ENCODE measurements at regions not wholly inside any gene's neighbourhood (a gene's known extent, or its start where the extent isn't known, plus 50 kb on each side); places are given as distances from the start of the nearest gene placed in this dataset.

GRCh38 chr11:109480251-109480650 is 58.3 kb downstream of the C11orf87 start:
- Mint-ChIP-seq H3K27me3 (ENCODE audit: unreplicated experiment) (no peaks in the 10 kb centered on the region), H3K36me3 (ENCODE audit: insufficient read depth, unreplicated experiment) (no peaks in the 10 kb centered on the region), H3K4me1 (ENCODE audit: low read depth, unreplicated experiment) (no peaks in the 10 kb centered on the region), H3K4me3 (ENCODE audit: low read depth, unreplicated experiment) (no peak overlapping the region), H3K9me3 (ENCODE audit: low read depth, unreplicated experiment) (no peaks in the 10 kb centered on the region), H3K27ac (ENCODE audit: unreplicated experiment) (no peak overlapping the region)
- no peak for DNase-seq
- intact Hi-C loops (cut with micrococcal nuclease; ENCODE audit: unreplicated experiment), result no loop called here
- TF ChIP-seq, protein P1, sequence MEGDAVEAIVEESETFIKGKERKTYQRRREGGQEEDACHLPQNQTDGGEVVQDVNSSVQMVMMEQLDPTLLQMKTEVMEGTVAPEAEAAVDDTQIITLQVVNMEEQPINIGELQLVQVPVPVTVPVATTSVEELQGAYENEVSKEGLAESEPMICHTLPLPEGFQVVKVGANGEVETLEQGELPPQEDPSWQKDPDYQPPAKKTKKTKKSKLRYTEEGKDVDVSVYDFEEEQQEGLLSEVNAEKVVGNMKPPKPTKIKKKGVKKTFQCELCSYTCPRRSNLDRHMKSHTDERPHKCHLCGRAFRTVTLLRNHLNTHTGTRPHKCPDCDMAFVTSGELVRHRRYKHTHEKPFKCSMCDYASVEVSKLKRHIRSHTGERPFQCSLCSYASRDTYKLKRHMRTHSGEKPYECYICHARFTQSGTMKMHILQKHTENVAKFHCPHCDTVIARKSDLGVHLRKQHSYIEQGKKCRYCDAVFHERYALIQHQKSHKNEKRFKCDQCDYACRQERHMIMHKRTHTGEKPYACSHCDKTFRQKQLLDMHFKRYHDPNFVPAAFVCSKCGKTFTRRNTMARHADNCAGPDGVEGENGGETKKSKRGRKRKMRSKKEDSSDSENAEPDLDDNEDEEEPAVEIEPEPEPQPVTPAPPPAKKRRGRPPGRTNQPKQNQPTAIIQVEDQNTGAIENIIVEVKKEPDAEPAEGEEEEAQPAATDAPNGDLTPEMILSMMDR (IDR thresholded peaks at IDR 0.05; ENCODE audit: unreplicated experiment), result no peak
- BruUV-seq (replicated peaks), result no TSS peak
- CTCF ChIA-PET, result interaction anchor here (0.6 kb wide), 1 partner anchor 1881 kb away, joined by 3 read pairs; no protein-coding TSS in a partner anchor

- CTCF ChIA-PET, result no interaction called here
- BruUV-seq (replicated peaks), result no TSS peak
- intact Hi-C loops (cut with micrococcal nuclease; ENCODE audit: unreplicated experiment), result no loop called here
- TF ChIP-seq, protein P1 (IDR thresholded peaks at IDR 0.05; ENCODE audit: unreplicated experiment), result no peak
- H3K27me3 Mint-ChIP-seq (ENCODE audit: unreplicated experiment), result no peaks in the 10 kb centered on the region
- no peak overlapping the region for H3K4me3 Mint-ChIP-seq (ENCODE audit: low read depth, unreplicated experiment)
- no peaks in the 10 kb centered on the region for H3K4me1 Mint-ChIP-seq (ENCODE audit: low read depth, unreplicated experiment)
- H3K36me3 Mint-ChIP-seq (ENCODE audit: insufficient read depth, unreplicated experiment), result no peaks in the 10 kb centered on the region
- no peak overlapping the region for H3K27ac Mint-ChIP-seq (ENCODE audit: unreplicated experiment)
- no peaks in the 10 kb centered on the region for H3K9me3 Mint-ChIP-seq (ENCODE audit: low read depth, unreplicated experiment)
- DNase-seq, result no peak
Observed at GRCh38 chr11:109486129-109486528, 64.1 kb downstream of the C11orf87 start.

DNA sequence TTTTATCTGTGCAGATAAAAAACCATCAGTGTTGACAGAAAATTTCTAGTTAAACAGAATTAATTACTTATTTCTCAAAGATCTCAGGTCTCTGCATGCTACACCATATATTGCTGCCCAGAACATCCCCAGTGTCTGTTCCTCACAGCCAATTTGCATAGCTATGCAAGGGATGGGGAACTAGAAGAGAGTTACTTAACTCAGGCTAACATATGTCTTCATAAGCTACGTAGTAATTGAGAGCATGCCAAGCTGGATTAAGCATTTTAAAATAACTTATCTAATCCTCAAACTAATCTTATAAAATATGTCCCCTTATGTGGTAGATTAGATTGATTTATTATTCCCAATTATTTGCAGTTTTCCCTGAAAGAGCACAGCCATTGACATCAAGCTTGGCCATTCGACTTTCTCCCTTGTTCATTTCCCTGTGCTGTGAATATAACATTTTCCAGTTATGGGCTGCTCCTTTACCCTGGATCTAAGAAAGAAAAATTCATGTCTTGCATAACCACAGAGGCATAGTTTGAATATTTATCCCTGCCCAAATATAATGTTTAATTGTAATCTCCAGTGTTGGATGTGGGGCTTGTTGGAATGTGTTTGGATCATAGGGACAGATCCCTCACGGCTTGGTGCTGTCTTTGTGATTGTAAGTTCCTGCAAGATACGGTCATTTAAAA is 69.1 kb downstream of the C11orf87 start:
- TF ChIP-seq, protein P1 (IDR thresholded peaks at IDR 0.05; ENCODE audit: unreplicated experiment), result no peak
- no peaks in the 10 kb centered on the region for H3K36me3 Mint-ChIP-seq (ENCODE audit: insufficient read depth, unreplicated experiment)
- DNase-seq, result no peak
- intact Hi-C loops (cut with micrococcal nuclease; ENCODE audit: unreplicated experiment), result no loop called here
- H3K4me3 Mint-ChIP-seq (ENCODE audit: low read depth, unreplicated experiment), result no peak overlapping the region
- H3K27me3 Mint-ChIP-seq (ENCODE audit: unreplicated experiment), result no peaks in the 10 kb centered on the region
- no peak overlapping the region for H3K27ac Mint-ChIP-seq (ENCODE audit: unreplicated experiment)
- no peaks in the 10 kb centered on the region for H3K4me1 Mint-ChIP-seq (ENCODE audit: low read depth, unreplicated experiment)
- BruUV-seq (replicated peaks), result no TSS peak
- no peaks in the 10 kb centered on the region for H3K9me3 Mint-ChIP-seq (ENCODE audit: low read depth, unreplicated experiment)
- CTCF ChIA-PET, result no interaction called here

GRCh38 chr11:109506115-109506514 is 84.1 kb downstream of the C11orf87 start:
- CTCF ChIA-PET, result no interaction called here
- Mint-ChIP-seq H3K4me3 (ENCODE audit: low read depth, unreplicated experiment) (no peak overlapping the region), H3K27me3 (ENCODE audit: unreplicated experiment) (no peaks in the 10 kb centered on the region), H3K9me3 (ENCODE audit: low read depth, unreplicated experiment) (no peaks in the 10 kb centered on the region), H3K36me3 (ENCODE audit: insufficient read depth, unreplicated experiment) (no peaks in the 10 kb centered on the region), H3K4me1 (ENCODE audit: low read depth, unreplicated experiment) (no peaks in the 10 kb centered on the region), H3K27ac (ENCODE audit: unreplicated experiment) (no peak overlapping the region)
- DNase-seq, result no peak
- intact Hi-C loops (cut with micrococcal nuclease; ENCODE audit: unreplicated experiment), result no loop called here
- TF ChIP-seq, protein P1 (IDR thresholded peaks at IDR 0.05; ENCODE audit: unreplicated experiment), result no peak
- BruUV-seq (replicated peaks), result no TSS peak

Measured in Calu3 (cell line).